ENCODE measurements at regions not wholly inside any gene's neighbourhood (a gene's known extent, or its start where the extent isn't known, plus 50 kb on each side); places are given as distances from the start of the nearest gene placed in this dataset.

DNA sequence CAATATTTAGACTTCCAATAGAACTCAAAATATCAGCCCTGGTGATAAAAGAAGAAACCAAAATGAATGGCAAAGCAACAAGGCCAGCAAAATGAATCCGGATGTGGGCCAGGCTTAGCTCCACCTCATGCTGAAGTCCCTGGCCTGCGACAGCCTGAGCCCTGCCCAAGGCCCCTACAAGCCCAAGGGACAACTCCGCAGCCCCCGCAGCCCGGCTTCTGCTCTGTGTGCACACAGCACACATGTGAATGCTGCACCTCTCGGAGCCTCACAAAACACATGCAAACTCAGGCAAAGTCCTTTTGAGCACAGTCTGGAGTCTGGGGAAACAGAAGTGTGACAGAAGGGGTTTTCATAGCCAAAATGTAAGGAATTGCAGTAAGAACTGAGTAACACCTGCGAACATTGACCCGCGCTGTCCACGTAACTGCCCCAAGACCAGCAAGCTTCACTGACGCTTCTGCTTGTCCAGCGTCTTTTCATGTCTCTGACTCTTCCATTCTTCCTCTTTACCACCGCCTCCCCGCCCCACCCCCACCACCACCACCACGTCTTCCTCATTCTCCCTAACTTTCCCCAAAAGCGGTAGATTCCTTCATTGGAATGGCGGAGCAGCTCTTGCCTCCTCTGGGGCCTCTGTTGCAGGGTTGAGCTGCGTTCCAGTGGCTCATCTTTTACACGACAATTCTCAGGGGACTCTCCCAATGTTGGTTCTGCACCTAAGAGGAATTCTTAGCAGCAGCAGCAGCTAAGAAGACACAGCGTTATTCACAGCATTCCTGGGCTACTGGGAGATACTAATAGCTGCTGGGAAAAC is 136.4 kb upstream of the COPS8 start:
- Mint-ChIP-seq H3K4me3 (no peak overlapping the region), H3K27ac (no peak overlapping the region), H3K4me1 (ENCODE audit: low read depth) (no peaks in the 10 kb centered on the region), H3K9me3 (peaks cover 7% of the 10 kb centered on the region), H3K27me3 (ENCODE audit: low read depth) (peaks cover 10% of the 10 kb centered on the region), H3K36me3 (ENCODE audit: low read depth) (no peaks in the 10 kb centered on the region)

GRCh38 chr2:236951830-236952475 is 133.7 kb upstream of the COPS8 start:
- H3K36me3 Mint-ChIP-seq (ENCODE audit: low read depth): no peaks in the 10 kb centered on the region
- no peak overlapping the region for H3K27ac Mint-ChIP-seq
- peaks cover 7% of the 10 kb centered on the region for H3K9me3 Mint-ChIP-seq
- peaks cover 17% of the 10 kb centered on the region for H3K27me3 Mint-ChIP-seq (ENCODE audit: low read depth)
- H3K4me1 Mint-ChIP-seq (ENCODE audit: low read depth): no peaks in the 10 kb centered on the region
- H3K4me3 Mint-ChIP-seq: no peak overlapping the region

- Mint-ChIP-seq H3K4me1 (ENCODE audit: low read depth) (no peaks in the 10 kb centered on the region), H3K9me3 (peaks cover 7% of the 10 kb centered on the region), H3K27me3 (ENCODE audit: low read depth) (peaks cover 15% of the 10 kb centered on the region), H3K27ac (no peak overlapping the region), H3K36me3 (ENCODE audit: low read depth) (no peaks in the 10 kb centered on the region), H3K4me3 (no peak overlapping the region)
These were observed 131.0 kb upstream of the COPS8 start for GRCh38 chr2:236954641-236955040.

DNA sequence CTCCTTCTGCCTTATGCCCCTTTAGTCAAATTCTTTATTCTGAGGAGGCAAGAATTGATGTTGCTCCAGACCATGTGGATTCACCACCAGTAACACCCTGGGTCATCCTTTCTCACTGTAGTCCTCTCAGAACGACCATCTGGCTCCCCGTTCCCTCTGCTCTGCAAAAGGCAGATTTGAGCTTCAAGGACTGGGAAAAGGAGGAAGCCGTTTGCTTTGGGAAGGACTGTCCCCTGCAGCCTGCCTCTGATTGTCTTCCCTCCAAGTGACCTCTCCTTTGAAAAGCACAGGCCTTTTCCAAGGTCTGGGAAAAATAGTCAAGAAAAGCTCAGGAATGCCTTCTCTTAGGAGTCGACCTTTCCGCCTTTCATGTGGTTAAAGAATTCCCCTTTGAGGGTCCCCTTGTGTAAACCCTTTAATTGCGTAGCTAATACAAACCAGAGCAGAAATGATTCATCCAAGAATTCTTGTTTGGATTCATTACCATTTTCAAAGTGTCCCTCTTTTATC is 130.1 kb upstream of the COPS8 start:
- H3K4me3 Mint-ChIP-seq: no peak overlapping the region
- H3K9me3 Mint-ChIP-seq: peaks cover 7% of the 10 kb centered on the region
- H3K4me1 Mint-ChIP-seq (ENCODE audit: low read depth): no peaks in the 10 kb centered on the region
- peaks cover 12% of the 10 kb centered on the region for H3K27me3 Mint-ChIP-seq (ENCODE audit: low read depth)
- no peak overlapping the region for H3K27ac Mint-ChIP-seq
- no peaks in the 10 kb centered on the region for H3K36me3 Mint-ChIP-seq (ENCODE audit: low read depth)

GRCh38 chr2:236956031-236956618 is 129.6 kb upstream of the COPS8 start:
- no peak overlapping the region for H3K27ac Mint-ChIP-seq
- H3K27me3 Mint-ChIP-seq (ENCODE audit: low read depth): peaks cover 12% of the 10 kb centered on the region

GRCh38 chr2:236956641-236957040 is 129.0 kb upstream of the COPS8 start:
- no peak overlapping the region for H3K4me3 Mint-ChIP-seq
- peaks cover 5% of the 10 kb centered on the region for H3K9me3 Mint-ChIP-seq
- no peaks in the 10 kb centered on the region for H3K4me1 Mint-ChIP-seq (ENCODE audit: low read depth)
- peaks cover 12% of the 10 kb centered on the region for H3K27me3 Mint-ChIP-seq (ENCODE audit: low read depth)
- no peak overlapping the region for H3K27ac Mint-ChIP-seq
- no peaks in the 10 kb centered on the region for H3K36me3 Mint-ChIP-seq (ENCODE audit: low read depth)

More at GRCh38 chr2:236956031-236956618, 129.6 kb upstream of the COPS8 start:
- Mint-ChIP-seq H3K4me3 (no peak overlapping the region), H3K4me1 (ENCODE audit: low read depth) (no peaks in the 10 kb centered on the region), H3K36me3 (ENCODE audit: low read depth) (no peaks in the 10 kb centered on the region), H3K9me3 (peaks cover 7% of the 10 kb centered on the region)

DNA sequence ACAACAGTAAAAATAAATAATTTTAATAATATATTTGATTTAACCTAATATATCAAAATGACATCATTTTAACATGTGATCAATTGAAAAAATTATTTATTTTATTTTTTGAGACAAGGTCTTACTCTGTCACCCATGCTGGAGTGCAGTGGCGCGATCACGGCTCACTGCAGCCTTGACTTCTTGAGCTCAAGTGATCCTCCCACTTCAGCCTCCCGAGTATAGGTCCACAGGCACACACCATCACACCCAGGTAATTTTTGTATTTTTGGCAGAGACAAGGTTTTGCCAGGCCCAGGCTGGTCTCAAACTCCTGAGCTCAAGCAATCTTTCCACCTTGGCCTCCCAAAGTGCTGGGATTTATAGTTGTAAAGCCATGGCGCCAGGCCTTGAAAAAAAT is 126.7 kb upstream of the COPS8 start:
- Mint-ChIP-seq H3K36me3 (ENCODE audit: low read depth) (no peaks in the 10 kb centered on the region), H3K4me3 (no peak overlapping the region), H3K27me3 (ENCODE audit: low read depth) (peaks cover 10% of the 10 kb centered on the region), H3K27ac (no peak overlapping the region), H3K9me3 (no peaks in the 10 kb centered on the region), H3K4me1 (ENCODE audit: low read depth) (no peaks in the 10 kb centered on the region)

- H3K4me1 Mint-ChIP-seq (ENCODE audit: low read depth): no peaks in the 10 kb centered on the region
- H3K9me3 Mint-ChIP-seq: no peaks in the 10 kb centered on the region
- H3K36me3 Mint-ChIP-seq (ENCODE audit: low read depth): no peaks in the 10 kb centered on the region
- H3K27ac Mint-ChIP-seq: no peak overlapping the region
- peaks cover 6% of the 10 kb centered on the region for H3K27me3 Mint-ChIP-seq (ENCODE audit: low read depth)
- no peak overlapping the region for H3K4me3 Mint-ChIP-seq
These were observed 125.8 kb upstream of the COPS8 start for GRCh38 chr2:236959876-236960275.

- Mint-ChIP-seq H3K4me1 (ENCODE audit: low read depth) (no peaks in the 10 kb centered on the region), H3K4me3 (no peak overlapping the region), H3K36me3 (ENCODE audit: low read depth) (no peaks in the 10 kb centered on the region), H3K9me3 (no peaks in the 10 kb centered on the region), H3K27ac (no peak overlapping the region), H3K27me3 (ENCODE audit: low read depth) (peaks cover 6% of the 10 kb centered on the region)
These were observed 125.2 kb upstream of the COPS8 start for GRCh38 chr2:236960531-236960930.

DNA sequence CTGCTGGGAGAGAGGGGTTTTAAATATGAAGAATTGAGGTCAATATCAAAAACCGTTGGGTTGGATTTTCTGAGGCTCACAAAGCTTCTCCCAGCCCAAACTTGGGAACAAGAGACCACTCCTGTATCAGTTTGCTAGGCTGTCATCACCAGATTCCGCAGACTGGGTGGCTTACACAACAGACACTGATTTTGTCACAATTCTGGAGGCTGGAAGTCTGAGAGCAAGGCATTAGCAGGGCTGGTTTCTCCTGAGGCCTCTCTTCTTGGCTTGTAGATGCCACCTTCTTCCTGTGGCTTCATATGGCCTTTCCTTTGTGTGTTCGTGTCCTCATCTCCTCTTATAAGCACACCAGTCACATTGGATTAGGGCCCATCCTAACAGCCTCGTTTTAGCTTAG is 122.9 kb upstream of the COPS8 start:
- no peaks in the 10 kb centered on the region for H3K36me3 Mint-ChIP-seq (ENCODE audit: low read depth)
- H3K4me3 Mint-ChIP-seq: no peak overlapping the region
- no peak overlapping the region for H3K27ac Mint-ChIP-seq
- H3K27me3 Mint-ChIP-seq (ENCODE audit: low read depth): no peaks in the 10 kb centered on the region
- no peaks in the 10 kb centered on the region for H3K9me3 Mint-ChIP-seq
- peaks cover 7% of the 10 kb centered on the region for H3K4me1 Mint-ChIP-seq (ENCODE audit: low read depth)

DNA sequence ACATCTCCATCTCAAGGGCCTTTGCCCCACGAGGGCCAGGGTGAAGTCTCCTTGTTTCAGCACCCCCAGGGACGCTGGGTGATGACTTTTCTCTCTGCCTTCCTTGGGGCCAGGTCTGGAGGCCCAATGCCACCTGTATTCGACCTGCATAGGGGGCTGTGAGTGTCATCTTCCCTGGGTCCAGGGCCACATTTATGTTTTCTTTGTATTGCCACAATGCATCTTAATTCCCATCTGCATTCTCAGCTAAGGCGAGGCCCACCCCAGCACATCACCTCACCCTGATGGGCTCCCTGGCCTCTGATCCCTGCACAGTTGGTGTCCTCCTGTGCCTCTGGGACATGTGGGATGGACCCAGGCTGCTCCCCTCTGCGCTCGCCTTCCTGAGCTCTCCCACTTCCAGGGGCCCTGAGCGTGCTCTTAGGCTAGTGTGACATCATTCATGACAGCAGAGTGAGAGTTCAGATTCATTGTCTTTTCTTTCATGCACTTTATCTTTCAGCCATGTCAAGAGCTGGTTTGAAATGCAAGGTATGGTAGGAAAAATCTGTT is 122.0 kb upstream of the COPS8 start:
- Mint-ChIP-seq H3K4me1 (ENCODE audit: low read depth) (peaks cover 11% of the 10 kb centered on the region), H3K36me3 (ENCODE audit: low read depth) (no peaks in the 10 kb centered on the region), H3K4me3 (no peak overlapping the region)

GRCh38 chr2:236964291-236964690 is 121.4 kb upstream of the COPS8 start:
- no peak overlapping the region for H3K27ac Mint-ChIP-seq
- peaks cover 16% of the 10 kb centered on the region for H3K4me1 Mint-ChIP-seq (ENCODE audit: low read depth)
- no peak overlapping the region for H3K4me3 Mint-ChIP-seq
- H3K27me3 Mint-ChIP-seq (ENCODE audit: low read depth): no peaks in the 10 kb centered on the region
- H3K9me3 Mint-ChIP-seq: no peaks in the 10 kb centered on the region
- no peaks in the 10 kb centered on the region for H3K36me3 Mint-ChIP-seq (ENCODE audit: low read depth)

More for the DNA sequence above, 122.0 kb upstream of the COPS8 start:
- Mint-ChIP-seq H3K27me3 (ENCODE audit: low read depth) (no peaks in the 10 kb centered on the region), H3K9me3 (no peaks in the 10 kb centered on the region), H3K27ac (no peak overlapping the region)

- peaks cover 25% of the 10 kb centered on the region for H3K4me1 Mint-ChIP-seq (ENCODE audit: low read depth)
- H3K27me3 Mint-ChIP-seq (ENCODE audit: low read depth): no peaks in the 10 kb centered on the region
- H3K36me3 Mint-ChIP-seq (ENCODE audit: low read depth): no peaks in the 10 kb centered on the region
- no peak overlapping the region for H3K4me3 Mint-ChIP-seq
- H3K27ac Mint-ChIP-seq: no peak overlapping the region
- H3K9me3 Mint-ChIP-seq: no peaks in the 10 kb centered on the region
These were observed 120.5 kb upstream of the COPS8 start for GRCh38 chr2:236965021-236965840.

- no peaks in the 10 kb centered on the region for H3K36me3 Mint-ChIP-seq (ENCODE audit: low read depth)
- no peaks in the 10 kb centered on the region for H3K9me3 Mint-ChIP-seq
- H3K27me3 Mint-ChIP-seq (ENCODE audit: low read depth): no peaks in the 10 kb centered on the region
- no peak overlapping the region for H3K27ac Mint-ChIP-seq
- no peak overlapping the region for H3K4me3 Mint-ChIP-seq
- peaks cover 26% of the 10 kb centered on the region for H3K4me1 Mint-ChIP-seq (ENCODE audit: low read depth)
These were observed 119.9 kb upstream of the COPS8 start for GRCh38 chr2:236965841-236966096.

Measured in T-helper 1 cell treated with Interleukin-12 subunit alpha and Interleukin-12 subunit beta and Interleukin-4 antibody, amounts not matched to agents 30 μg/mL and 1 μg/mL, for 36 hours (primary cell).